ENCODE measurements at regions not wholly inside any gene's neighbourhood (a gene's known extent, or its start where the extent isn't known, plus 50 kb on each side); places are given as distances from the start of the nearest gene placed in this dataset.

- TF ChIP-seq EZH2 (IDR thresholded peaks at IDR 0.05; ENCODE audit: insufficient read depth, poor library complexity, severe bottlenecking): no peak
- TF ChIP-seq EZH2phosphoT487 (IDR thresholded peaks at IDR 0.05; ENCODE audit: insufficient read depth, low read depth): no peak
Observed at GRCh38 chr13:24998433-24998832, 97.5 kb upstream of the PABPC3 start.

All from GM23248 (cell line).